ENCODE measurements at regions not wholly inside any gene's neighbourhood (a gene's known extent, or its start where the extent isn't known, plus 50 kb on each side); places are given as distances from the start of the nearest gene placed in this dataset.

DNA sequence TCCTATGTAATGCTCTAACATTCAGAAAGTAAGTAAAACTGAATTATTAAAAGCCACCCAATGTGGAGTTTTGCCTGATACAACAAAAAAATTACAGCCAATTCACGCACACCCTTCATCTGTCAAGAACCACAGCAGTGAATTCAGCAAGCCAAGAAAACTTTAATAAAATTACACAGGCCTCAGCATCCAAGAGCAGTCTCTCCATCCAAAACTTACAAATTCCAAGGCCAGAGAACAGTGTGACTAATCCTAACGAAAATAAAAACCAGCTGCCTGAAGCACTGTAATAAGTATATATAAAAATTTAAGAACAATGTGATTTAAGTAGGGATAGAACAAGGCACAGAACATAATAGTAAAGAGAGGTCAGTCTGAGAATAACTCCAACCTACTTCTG, 54.2 kb downstream of the SIX6 start:
- DNase-seq (ENCODE audit: low read depth), result no peak

DNA sequence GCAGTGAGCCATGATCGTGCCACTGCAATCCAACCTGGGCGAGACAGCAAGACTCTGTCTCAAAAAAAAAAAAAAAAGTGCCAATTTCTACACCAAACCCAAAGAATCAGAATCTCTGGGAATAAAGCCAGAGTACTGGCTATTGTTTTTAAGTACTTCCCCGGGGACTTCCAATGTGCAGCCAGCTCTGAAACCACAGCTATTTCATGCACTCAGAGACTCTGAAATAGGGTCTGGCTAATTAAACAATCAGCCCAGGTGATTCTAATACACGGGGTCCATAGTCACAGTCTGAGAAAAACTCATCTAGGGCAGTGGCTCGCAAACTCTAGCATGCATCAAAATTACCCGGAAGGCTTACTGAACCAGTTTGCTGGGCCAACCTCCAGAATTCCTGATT, 56.3 kb downstream of the SIX6 start:
- peak; percentile 65 for DNase-seq (ENCODE audit: low read depth)

DNA sequence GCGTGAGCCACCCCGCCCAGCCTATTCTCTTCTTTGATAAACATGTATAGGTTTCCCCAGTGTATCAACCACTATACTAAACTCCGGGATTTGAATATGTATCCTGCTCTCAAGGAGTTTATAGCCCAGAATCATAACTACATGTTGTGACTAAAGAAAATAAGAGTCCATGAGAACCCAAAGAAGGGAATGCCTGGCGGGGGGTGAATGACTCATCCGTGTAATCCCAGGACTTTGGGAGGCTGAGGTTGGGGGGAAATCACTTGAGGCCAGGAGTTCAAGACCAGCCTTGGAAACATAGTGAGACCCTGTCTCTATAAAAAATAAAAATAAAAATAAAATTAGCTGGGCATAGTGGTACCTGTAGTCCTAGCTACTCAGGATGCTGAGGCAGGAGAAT, 57.2 kb downstream of the SIX6 start:
- peak; percentile 74 for DNase-seq (ENCODE audit: low read depth)

DNA sequence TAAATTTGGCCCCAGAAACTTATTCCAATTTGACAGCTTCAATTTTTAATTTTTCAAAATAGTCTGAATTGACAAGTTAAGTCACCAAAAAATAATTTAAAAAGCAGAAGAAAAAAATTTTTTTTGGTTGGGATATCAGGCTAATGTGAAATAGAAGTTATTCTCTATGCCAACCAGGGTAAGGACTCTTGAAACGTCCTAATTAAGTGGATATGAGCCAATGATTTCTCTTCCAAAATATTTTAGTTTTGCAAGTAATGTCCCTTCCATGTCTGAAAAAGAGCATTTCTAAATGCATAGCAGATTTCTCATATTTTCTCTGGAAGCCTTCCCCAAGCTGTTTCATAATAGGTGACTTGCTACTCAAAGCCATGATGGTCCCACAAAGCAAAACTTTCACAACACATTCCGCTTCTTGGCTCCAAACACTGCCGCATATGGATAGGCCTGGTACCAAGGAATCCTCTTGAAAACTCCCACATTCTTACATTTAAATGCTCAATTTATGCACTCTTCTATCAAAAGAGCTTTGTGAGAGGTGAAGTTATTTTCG, 65.1 kb downstream of the SIX6 start:
- DNase-seq (ENCODE audit: low read depth), result no peak

DNA sequence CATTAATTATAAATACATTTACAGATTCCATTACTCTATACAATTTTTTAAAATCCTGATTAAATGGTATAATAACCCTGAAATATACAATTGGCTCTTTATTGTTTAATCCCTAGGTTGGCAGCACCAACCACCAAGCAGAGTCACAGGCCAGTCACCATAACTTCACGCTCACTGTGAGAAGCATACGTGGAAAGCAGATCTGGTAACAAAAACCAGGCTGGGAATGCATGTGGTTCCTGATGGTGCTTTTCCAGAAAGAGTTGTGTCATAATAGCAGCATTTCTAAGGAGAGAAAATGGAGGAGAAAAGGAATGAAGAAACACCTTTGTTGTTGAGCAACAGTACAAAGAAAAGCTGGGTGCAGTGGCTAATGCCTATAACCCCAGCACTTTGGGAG, 66.1 kb downstream of the SIX6 start:
- no peak for DNase-seq (ENCODE audit: low read depth)

DNA sequence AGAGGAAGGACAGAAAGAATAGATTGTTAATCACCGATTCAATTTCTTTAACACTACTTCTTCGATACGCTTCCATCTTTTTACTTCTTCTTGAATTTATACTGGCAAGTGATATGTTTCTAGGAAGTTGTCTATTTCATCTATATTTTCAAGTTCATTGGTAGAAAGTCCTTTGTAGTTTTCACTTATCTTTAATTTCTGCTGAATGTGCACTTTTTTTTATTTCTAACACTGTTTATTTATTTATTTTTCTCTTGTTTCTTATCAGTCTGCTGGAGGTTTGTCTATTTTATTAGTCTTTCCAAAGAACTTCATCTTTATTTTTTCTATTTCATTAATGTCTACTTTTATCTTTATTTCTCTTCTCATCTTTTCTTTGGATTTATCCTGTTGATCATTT, 63.6 kb downstream of the SIX1 start:
- no peak for DNase-seq (ENCODE audit: low read depth)

DNA sequence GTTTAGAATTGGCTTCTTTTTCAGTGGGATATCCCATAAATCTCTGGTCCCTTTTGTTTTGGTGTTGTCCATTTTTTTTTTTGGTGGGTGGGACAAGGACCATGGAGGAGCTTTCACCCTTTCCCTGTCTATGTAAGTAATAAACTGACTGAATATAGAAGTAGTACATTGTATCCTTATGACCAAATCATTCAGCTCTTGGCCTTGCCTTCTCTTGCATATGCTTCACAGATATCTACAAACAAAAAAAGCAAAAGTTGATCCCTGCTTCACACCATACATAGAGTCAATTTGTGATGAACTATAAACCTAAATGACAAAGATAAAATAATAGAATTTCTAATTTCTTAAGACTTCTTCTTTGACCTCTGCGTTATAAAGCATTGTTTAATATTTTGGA, 59.8 kb downstream of the SIX1 start:
- DNase-seq (ENCODE audit: low read depth), result no peak

DNA sequence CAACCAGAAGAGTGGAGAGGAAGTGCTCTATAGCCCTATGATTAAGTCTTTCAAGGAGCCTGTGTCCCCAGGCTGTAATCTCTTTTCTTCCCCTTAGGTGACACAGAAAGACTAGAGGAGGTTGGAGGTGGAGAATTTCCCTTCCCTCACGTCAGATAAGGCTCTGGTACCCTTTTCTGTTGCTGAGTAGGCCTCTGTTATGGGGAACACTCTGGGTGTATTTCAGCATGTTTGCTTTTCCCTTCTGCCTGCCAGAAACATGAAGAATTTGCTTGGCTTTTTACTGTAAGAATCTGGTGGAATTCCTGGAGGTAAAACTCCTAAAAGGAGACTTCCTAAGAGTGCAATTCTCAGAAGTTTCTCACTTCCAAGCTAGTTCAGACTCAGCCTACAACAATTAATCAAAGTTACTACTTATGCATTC, 58.3 kb downstream of the SIX1 start:
- DNase-seq (ENCODE audit: low read depth), result no peak

All from Daoy (cell line).